Left kidney (tissue), 1 donor: ENCODE measurements at regions not wholly inside any gene's neighbourhood (a gene's known extent, or its start where the extent isn't known, plus 50 kb on each side); places are given as distances from the start of the nearest gene placed in this dataset.

ENCODE experiments used
- DNase-seq: peaks from one replicate; pipeline ENCODE4 v3.0.0-alpha.2; 2013

GRCh38 chr13:66069570-66069969, 1160.6 kb downstream of the PCDH9 start:
- DNase-seq: no peak

DNA sequence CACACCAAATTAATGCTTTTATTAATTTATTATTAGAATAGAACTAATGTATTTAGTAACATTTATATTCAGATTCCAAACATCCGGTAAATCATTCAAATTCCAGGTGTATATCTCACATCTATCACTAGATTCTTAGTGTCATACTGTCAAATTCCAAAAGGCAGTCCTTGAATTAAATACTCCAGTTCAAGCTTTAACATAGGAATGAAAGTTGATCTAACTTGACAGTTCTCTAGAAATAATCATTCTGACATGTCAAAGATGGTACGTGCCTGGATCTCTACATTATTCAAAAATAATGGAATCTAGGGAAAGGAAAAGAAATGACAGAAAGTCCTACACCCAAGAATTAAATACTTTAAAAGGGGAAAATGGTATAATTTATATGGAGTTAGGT, 1161.5 kb downstream of the PCDH9 start:
- DNase-seq: no peak

DNA sequence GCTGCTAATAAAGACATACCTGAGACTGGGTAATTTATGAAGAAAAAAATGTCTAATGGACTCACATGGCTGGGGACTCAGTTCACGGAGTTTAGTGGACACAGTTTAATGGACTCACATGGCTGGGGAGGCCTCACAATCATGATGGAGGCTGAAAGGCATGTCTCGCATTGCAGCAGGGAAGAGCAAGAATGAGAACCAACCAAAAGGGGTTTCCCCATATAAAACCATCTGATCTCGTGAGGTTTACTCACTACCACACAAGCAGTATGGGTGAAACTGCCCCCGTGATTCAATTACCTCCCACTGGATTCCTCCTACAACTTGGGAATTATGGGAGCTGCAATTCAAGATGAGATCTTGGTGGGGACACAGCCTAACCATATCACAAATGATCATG, 1181.2 kb downstream of the PCDH9 start:
- no peak for DNase-seq

GRCh38 chr13:66040506-66040905, 1189.6 kb downstream of the PCDH9 start:
- no peak for DNase-seq

GRCh38 chr13:66037096-66037495, 1193.0 kb downstream of the PCDH9 start:
- DNase-seq: no peak

- no peak for DNase-seq
Observed at GRCh38 chr13:66036636-66037035, 1193.5 kb downstream of the PCDH9 start.

- DNase-seq: no peak
Observed at GRCh38 chr13:66036024-66036614, 1194.0 kb downstream of the PCDH9 start.

- DNase-seq: no peak
Observed at GRCh38 chr13:66033924-66034323, 1196.2 kb downstream of the PCDH9 start.

- DNase-seq: no peak
Observed at GRCh38 chr13:66021846-66022245, 1208.3 kb downstream of the PCDH9 start.

- DNase-seq: no peak
Observed at GRCh38 chr13:66014771-66015170, 1215.4 kb downstream of the PCDH9 start.

GRCh38 chr13:66009241-66009640, 1220.9 kb downstream of the PCDH9 start:
- DNase-seq: no peak

- no peak for DNase-seq
Observed at GRCh38 chr13:66003558-66003957, 1226.6 kb downstream of the PCDH9 start.

DNA sequence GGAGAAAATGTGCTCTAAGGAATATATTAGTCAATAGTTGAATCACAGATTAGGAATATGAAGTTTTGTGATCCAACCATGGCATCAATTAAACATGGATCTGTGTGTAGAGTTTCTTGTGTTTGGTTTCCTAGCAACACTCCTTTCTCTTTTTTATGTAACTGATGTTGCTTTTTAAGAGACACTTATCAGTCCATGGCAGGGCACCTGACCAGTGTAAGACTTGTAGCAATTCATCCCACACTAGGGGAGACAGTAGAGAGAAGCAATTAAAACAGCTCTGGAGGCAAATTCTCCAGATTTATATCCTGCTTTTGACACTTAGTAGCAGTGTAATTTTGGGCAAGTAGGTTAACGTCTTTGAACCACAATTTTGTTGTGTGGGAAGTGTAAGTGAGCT, 1229.0 kb downstream of the PCDH9 start:
- DNase-seq: no peak

GRCh38 chr13:65999411-65999810, 1230.7 kb downstream of the PCDH9 start:
- no peak for DNase-seq

DNA sequence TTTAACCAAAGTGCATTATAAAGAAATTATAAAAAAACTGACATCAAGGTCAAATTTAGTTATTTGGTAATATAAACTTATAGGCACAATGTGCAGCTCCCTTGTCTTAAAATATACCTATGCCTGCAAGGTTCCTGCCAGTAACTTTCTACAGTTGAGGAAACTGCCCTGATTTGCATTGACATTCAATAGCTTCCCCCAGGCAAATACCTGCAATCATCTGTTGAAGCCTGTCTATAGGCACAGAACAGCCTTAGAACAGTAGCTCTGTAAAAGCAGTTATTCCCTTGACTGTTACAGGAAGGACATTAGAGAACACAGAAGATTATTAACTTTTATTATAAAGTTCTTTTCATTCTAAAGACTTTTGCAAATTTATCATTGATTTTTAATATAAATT, 1239.5 kb downstream of the PCDH9 start:
- DNase-seq: no peak

DNA sequence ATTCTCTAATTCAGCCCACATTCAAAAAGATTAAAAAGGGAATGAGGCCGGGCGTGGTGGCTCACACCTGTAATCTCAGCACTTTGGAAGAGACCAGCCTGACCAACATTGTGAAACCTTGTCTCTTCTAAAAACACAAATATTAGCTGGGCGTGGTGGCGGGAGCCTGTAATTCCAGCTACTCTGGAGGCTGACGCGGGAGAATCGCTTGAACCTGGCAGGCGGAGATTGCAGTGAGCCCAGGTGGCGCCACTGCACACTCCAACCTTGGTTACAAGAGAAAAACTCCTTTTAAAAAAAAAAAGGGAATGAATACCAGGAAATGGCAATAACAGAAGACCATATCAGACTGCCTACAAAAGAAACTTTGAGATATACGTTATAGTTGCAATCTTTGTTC, 1244.5 kb downstream of the PCDH9 start:
- DNase-seq: no peak

GRCh38 chr13:65977525-65977924, 1252.6 kb downstream of the PCDH9 start:
- DNase-seq: no peak

GRCh38 chr13:65971541-65971940, 1258.6 kb downstream of the PCDH9 start:
- DNase-seq: peak; percentile 27

DNA sequence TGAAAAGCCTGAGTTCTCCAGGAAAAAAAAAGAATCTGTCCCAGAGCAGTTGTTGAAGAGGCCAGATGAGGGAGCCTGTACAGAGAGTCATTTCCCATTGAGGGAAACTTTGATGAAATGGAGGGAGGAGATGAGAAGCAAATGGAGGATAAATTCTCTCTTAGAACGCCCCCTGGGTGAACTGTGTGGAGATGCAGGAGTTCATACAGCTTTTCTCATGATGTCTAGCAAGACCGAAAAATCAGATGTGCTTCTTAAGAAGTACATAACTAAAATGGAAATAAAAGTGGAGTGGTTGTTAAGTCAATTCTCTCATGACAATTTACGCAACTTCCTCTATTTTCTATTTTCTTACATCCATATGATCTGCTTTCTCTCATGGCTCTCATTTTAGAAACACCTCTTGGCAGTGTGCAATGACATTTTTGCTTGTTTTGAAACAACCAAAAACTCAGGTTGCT, 1263.1 kb downstream of the PCDH9 start:
- DNase-seq: no peak

- DNase-seq: no peak
Observed at GRCh38 chr13:65965501-65965900, 1264.6 kb downstream of the PCDH9 start.

DNA sequence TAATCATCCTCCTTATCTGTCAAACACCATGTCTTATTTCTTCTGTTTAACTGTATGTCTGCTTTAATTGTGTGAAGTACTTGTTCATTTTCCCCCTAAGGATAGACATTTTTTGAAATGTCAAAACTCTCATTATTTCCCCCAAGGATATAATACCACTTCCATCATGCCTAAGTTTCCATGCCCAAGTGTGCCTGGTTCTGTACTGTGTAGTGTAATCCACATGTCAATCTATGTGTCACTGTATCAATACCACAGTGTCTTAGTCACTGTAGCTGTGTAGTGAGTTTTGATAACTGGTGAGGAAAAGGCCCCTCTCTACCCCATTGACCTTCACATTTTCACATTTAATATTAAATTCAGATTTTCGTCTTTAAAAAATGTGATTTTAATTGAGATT, 1265.5 kb downstream of the PCDH9 start:
- DNase-seq: no peak

DNA sequence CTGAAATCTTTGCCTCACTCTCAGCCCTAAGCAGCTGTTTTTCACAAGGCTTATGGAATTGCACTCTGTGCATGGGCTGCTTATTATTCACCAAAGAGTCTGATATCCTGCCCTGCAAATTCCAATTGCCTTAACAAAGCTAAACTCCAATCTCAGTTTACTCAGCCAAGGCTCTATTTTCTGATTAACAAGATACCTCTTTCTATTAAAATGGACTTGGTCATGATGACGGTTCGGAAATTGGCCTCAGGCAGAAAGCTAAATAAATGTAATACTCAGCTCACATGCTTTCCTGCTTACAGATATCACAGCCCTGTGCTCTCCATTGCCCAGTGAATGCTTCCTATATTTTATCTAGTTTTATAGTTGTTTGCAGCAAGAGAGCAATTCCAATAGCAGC, 1270.8 kb downstream of the PCDH9 start:
- DNase-seq: no peak

GRCh38 chr13:65946387-65946786, 1283.7 kb downstream of the PCDH9 start:
- no peak for DNase-seq

- DNase-seq: no peak
Observed at GRCh38 chr13:65943708-65944107, 1286.4 kb downstream of the PCDH9 start.

DNA sequence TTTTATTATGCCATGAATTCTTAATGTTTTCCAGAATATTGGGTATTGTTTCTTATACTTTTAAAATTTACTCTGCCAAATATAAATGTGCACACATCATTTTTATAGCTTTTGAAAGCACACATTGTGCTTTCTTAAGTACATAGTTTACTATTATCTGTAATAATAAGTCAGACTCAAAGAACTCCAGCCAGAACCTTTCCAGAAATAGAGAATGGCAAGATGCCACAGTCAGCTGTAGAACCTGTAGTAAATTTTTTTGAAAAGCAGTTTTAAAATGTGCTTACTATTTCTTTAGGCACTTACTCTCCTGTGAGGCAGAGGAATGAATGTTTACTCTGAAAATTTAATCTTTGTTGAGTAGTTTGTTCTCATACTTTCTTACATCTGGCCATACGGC, 1287.1 kb downstream of the PCDH9 start:
- no peak for DNase-seq
